ENCODE measurements at regions not wholly inside any gene's neighbourhood (a gene's known extent, or its start where the extent isn't known, plus 50 kb on each side); places are given as distances from the start of the nearest gene placed in this dataset.

- TF ChIP-seq SUZ12 (IDR thresholded peaks at IDR 0.05; ENCODE audit: unreplicated experiment) (no peak), NFXL1 (IDR thresholded peaks at IDR 0.05; ENCODE audit: borderline replicate concordance) (no peak)
Measured at GRCh38 chr16:26658486-26658885, 408.2 kb upstream of the C16orf82 start (continued).

GRCh38 chr16:26658915-26659314 is 407.8 kb upstream of the C16orf82 start:
- TF ChIP-seq MEF2A (IDR thresholded peaks at IDR 0.05; ENCODE audit: insufficient read depth, low read depth, low read length) (no peak), ETV6 (conservative IDR thresholded peaks at IDR 0.05 in 1 of 2, IDR thresholded peaks at IDR 0.05 in 1 of 2; ENCODE audit: borderline replicate concordance in 1 of 2, low read depth in 1 of 2) (no peak), ZNF217 (IDR thresholded peaks at IDR 0.05) (no peak), SMAD1 (IDR thresholded peaks at IDR 0.05; ENCODE audit: low read depth, partially characterized antibody) (no peak), POU2F2 (IDR thresholded peaks at IDR 0.05; ENCODE audit: borderline replicate concordance, low read depth, low read length) (no peak), STAT3 (IDR thresholded peaks at IDR 0.05; ENCODE audit: low read depth, low read length) (no peak), BACH1 (IDR thresholded peaks at IDR 0.05; ENCODE audit: borderline replicate concordance) (no peak), SIN3A (IDR thresholded peaks at IDR 0.05; ENCODE audit: low read depth, low read length) (no peak), PAX8 (IDR thresholded peaks at IDR 0.05) (no peak), RB1 (IDR thresholded peaks at IDR 0.05; ENCODE audit: borderline replicate concordance) (no peak), TCF3 (IDR thresholded peaks at IDR 0.05; ENCODE audit: borderline replicate concordance, insufficient read depth, low read depth, low read length) (no peak), GABPA (IDR thresholded peaks at IDR 0.05; ENCODE audit: low read depth) (no peak), BMI1 (IDR thresholded peaks at IDR 0.05; ENCODE audit: borderline replicate concordance) (no peak), BCL3 (IDR thresholded peaks at IDR 0.05; ENCODE audit: borderline replicate concordance, insufficient read depth, low read depth, low read length, poor library complexity, severe bottlenecking) (no peak), BCL11A (IDR thresholded peaks at IDR 0.05; ENCODE audit: low read depth, low read length) (no peak), NR2F1 (conservative IDR thresholded peaks at IDR 0.05) (no peak), SP1 (IDR thresholded peaks at IDR 0.05; ENCODE audit: low read depth, low read length) (no peak), EGR1 (IDR thresholded peaks at IDR 0.05; ENCODE audit: borderline replicate concordance in 1 of 2, low read depth in 2 of 2, low read length in 2 of 2) (no peak), CEBPZ (IDR thresholded peaks at IDR 0.05; ENCODE audit: low read depth, low read length) (no peak), TCF12 (IDR thresholded peaks at IDR 0.05; ENCODE audit: low read depth, low read length) (no peak)
- no peaks in the 10 kb centered on the region for H4K20me1 ChIP-seq (ENCODE audit: control insufficient read depth, insufficient read depth)
- DNase-seq (ENCODE audit: low read depth, low spot score) (no peak), ATAC-seq (no peak), FAIRE-seq (no peak)
- POLR2A ChIA-PET = no interaction called here
- WGBS (ENCODE audit: insufficient coverage, insufficient replicate concordance, low lambda C conversion rate, missing lambda C conversion rate) = 0% methylated on average over 2 of the region's 2 CpGs
- SMC1A ChIA-PET (ENCODE audit: uncharacterized antibody, unreplicated experiment) = no interaction called here
- H2AFZ ChIP-seq (ENCODE audit: control insufficient read depth, low read depth, low read length) = no peak overlapping the region
- H3K79me2 ChIP-seq (ENCODE audit: control insufficient read depth, insufficient read depth, low read length) = no peaks in the 10 kb centered on the region
- in situ Hi-C loops (cut with MboI) = no loop called here
- intact Hi-C loops (cut with micrococcal nuclease; ENCODE audit: unreplicated experiment) = no loop called here
- H3K4me3 ChIP-seq = no peak overlapping the region
- H3K4me2 ChIP-seq (ENCODE audit: control insufficient read depth, insufficient read depth) = no peak overlapping the region
- H3K27ac ChIP-seq (ENCODE audit: control insufficient read depth, insufficient read depth) = no peak overlapping the region
- RAD21 ChIA-PET (ENCODE audit: unreplicated experiment) = no interaction called here
- H3K4me1 ChIP-seq (ENCODE audit: control insufficient read depth, insufficient read depth, low read length) = no peaks in the 10 kb centered on the region
- no TSS peak for BruUV-seq (replicated peaks)
- H3K9ac ChIP-seq (ENCODE audit: control insufficient read depth, insufficient read depth, low read length) = no peak overlapping the region
- CTCF ChIA-PET = interaction anchor here (1.1 kb wide), 1 partner anchor 19 kb away, joined by 3 read pairs; no protein-coding TSS in a partner anchor
- no peaks in the 10 kb centered on the region for H3K27me3 ChIP-seq (replicated peaks in 1 of 2; ENCODE audit: control insufficient read depth in 2 of 2, insufficient read depth in 2 of 2, low read length in 1 of 2)
- H3K36me3 ChIP-seq (ENCODE audit: control insufficient read depth in 2 of 2, insufficient read depth in 2 of 2, low read length in 1 of 2) = no peaks in the 10 kb centered on the region
- H3K9me3 ChIP-seq (replicated peaks; ENCODE audit: control insufficient read depth, insufficient read depth, low read length) = no peaks in the 10 kb centered on the region

Data from GM12878 (cell line).